CD14-positive monocyte (primary cell): ENCODE measurements at regions not wholly inside any gene's neighbourhood (a gene's known extent, or its start where the extent isn't known, plus 50 kb on each side); places are given as distances from the start of the nearest gene placed in this dataset.

Experiments used
- DNase-seq, 3 donors: peaks; one replicate each; pipeline ENCODE4 v3.0.0-alpha.2; 2011 to 2022
- H2AFZ ChIP-seq: 2 replicates; pipeline ENCODE4 v1.6.0; 2012; ENCODE audit warnings: mild to moderate bottlenecking, low read depth, low read length, inconsistent platforms; ENCODE audit not compliant: insufficient read depth, poor library complexity, severe bottlenecking
- H3K27ac ChIP-seq, 2 donors: 1 replicate in 1 of 2; 2 replicates in 1 of 2; pipeline ENCODE4 v1.5.1; 2012 to 2013; ENCODE audit warnings: low read length in 2 of 2, control low read depth in 1 of 2, inconsistent platforms in 1 of 2, low read depth in 1 of 2, mild to moderate bottlenecking in 1 of 2
- H3K27me3 ChIP-seq, 2 donors: one replicate each; pipeline versions ENCODE4 v1.6.0 to v1.6.1; 2011 to 2013; ENCODE audit warnings: low read length in 2 of 2; ENCODE audit not compliant: control insufficient read depth in 2 of 2, insufficient read depth in 2 of 2
- H3K36me3 ChIP-seq, 2 donors: replicated peaks in 1 of 2; 1 replicate in 1 of 2; 2 replicates in 1 of 2; pipeline versions ENCODE4 v1.5.1 to v1.6.1; 2012 to 2013; ENCODE audit warnings: low read length in 2 of 2, control low read depth in 1 of 2, inconsistent platforms in 1 of 2, mild to moderate bottlenecking in 1 of 2; ENCODE audit not compliant: insufficient read depth in 2 of 2, control insufficient read depth in 1 of 2
- H3K4me1 ChIP-seq, 2 donors: 1 replicate in 1 of 2; 2 replicates in 1 of 2; pipeline versions ENCODE4 v1.5.1 to v1.6.1; 2012 to 2013; ENCODE audit warnings: low read length in 2 of 2, control low read depth in 1 of 2, inconsistent platforms in 1 of 2, mild to moderate bottlenecking in 1 of 2, moderate library complexity in 1 of 2; ENCODE audit not compliant: insufficient read depth in 2 of 2, control insufficient read depth in 1 of 2
- H3K4me2 ChIP-seq: replicated peaks from 2 replicates; pipeline ENCODE3; 2012; ENCODE audit warnings: low read length, moderate library complexity, mild to moderate bottlenecking; ENCODE audit not compliant: poor library complexity, severe bottlenecking; ENCODE audit errors: extremely low read depth
- H3K4me3 ChIP-seq, 3 experiments: fragments of 200-600 bp in 1 of 3; sonication (generic) in 1 of 3; replicated peaks in 1 of 3; 1 replicate in 2 of 3; 2 replicates in 1 of 3; pipeline ENCODE4 v1.5.1; 2011 to 2013; ENCODE audit warnings: low read length in 3 of 3, mild to moderate bottlenecking in 3 of 3, control low read depth in 2 of 3, low read depth in 2 of 3, inconsistent platforms in 1 of 3, moderate library complexity in 1 of 3
- H3K79me2 ChIP-seq: 2 replicates; pipeline ENCODE4 v1.6.0; 2012; ENCODE audit warnings: mild to moderate bottlenecking, control low read depth, inconsistent platforms, low read length, moderate library complexity; ENCODE audit not compliant: insufficient read depth
- H3K9ac ChIP-seq: 2 replicates; pipeline ENCODE4 v1.6.0; 2017; ENCODE audit warnings: low read length, mild to moderate bottlenecking; ENCODE audit not compliant: insufficient read depth, poor library complexity, severe bottlenecking
- H3K9me3 ChIP-seq, 2 donors: replicated peaks in 1 of 2; 1 replicate in 1 of 2; 2 replicates in 1 of 2; pipeline versions ENCODE4 v1.5.1 to v1.6.1; 2012 to 2013; ENCODE audit warnings: low read length in 2 of 2, control low read depth in 1 of 2; ENCODE audit not compliant: control insufficient read depth in 1 of 2, insufficient read depth in 1 of 2
- H4K20me1 ChIP-seq: 2 replicates; pipeline ENCODE4 v1.6.0; 2012; ENCODE audit warnings: mild to moderate bottlenecking, low read length, control low read depth, moderate library complexity; ENCODE audit not compliant: insufficient read depth
- H3K27ac Mint-ChIP-seq, 7 donors: one replicate each; pipeline ENCODE4 v1.8.0; 2020; ENCODE audit warnings: mild to moderate bottlenecking in 7 of 7, mixed read lengths in 7 of 7, moderate library complexity in 6 of 7, inconsistent platforms in 2 of 7
- H3K27me3 Mint-ChIP-seq, 3 donors: one replicate each; pipeline ENCODE4 v1.8.0; 2021 to 2022; ENCODE audit warnings: low read depth in 3 of 3, mild to moderate bottlenecking in 3 of 3, mixed read lengths in 3 of 3, moderate library complexity in 3 of 3, inconsistent platforms in 1 of 3
- H3K36me3 Mint-ChIP-seq, 2 donors: one replicate each; pipeline ENCODE4 v1.8.0; 2020; ENCODE audit warnings: mixed read lengths in 2 of 2, inconsistent platforms in 1 of 2, mild to moderate bottlenecking in 1 of 2
- H3K4me1 Mint-ChIP-seq: one replicate; pipeline ENCODE4 v1.8.0; 2020; ENCODE audit warnings: mild to moderate bottlenecking, mixed read lengths
- H3K4me3 Mint-ChIP-seq, 2 donors: one replicate each; pipeline ENCODE4 v1.8.0; 2020; ENCODE audit warnings: mild to moderate bottlenecking in 2 of 2, mixed read lengths in 2 of 2, moderate library complexity in 1 of 2
- H3K9me3 Mint-ChIP-seq, 7 donors: one replicate each; pipeline ENCODE4 v1.8.0; 2020 to 2022; ENCODE audit warnings: mixed read lengths in 7 of 7, mild to moderate bottlenecking in 6 of 7, moderate library complexity in 6 of 7, inconsistent platforms in 2 of 7
- CTCF ChIP-seq: fragments of 200-600 bp; IDR thresholded peaks from one replicate; pipeline ENCODE4 v1.8.0; 2022; ENCODE audit warnings: antibody characterized with exemption, mild to moderate bottlenecking
- WGBS: methylation state at CpG from one replicate; pipeline ENCODE4 v1.1.5; 2013; ENCODE audit warnings: missing lambda C conversion rate; ENCODE audit not compliant: insufficient coverage; 5-methylcytosine and 5-hydroxymethylcytosine counted together
- intact Hi-C, 2 donors: fragments of 100-400 bp; cut with micrococcal nuclease; formaldehyde crosslinking; loops; one replicate each; pipeline versions ENCODE4 v1.15.0 to v1.15.1; 2023

DNA sequence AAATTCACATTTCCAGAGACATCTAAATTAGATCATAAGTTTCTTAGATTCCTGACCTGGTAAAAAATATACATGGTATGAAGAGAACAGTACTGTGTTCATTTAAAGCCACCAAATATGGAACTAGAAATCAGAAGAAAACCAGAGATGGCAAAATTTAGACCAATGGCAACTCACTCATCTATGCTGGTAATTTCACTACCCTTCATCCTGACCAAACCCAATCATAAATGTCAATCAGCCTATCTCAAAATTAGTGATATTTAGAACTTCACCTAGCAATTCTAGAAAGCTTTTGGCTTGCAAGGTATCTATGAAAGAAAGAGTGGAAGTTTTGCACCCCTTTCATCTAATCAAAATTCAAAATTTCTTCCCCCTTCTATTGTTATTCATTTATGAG is 107.7 kb downstream of the NIBAN1 start:
- Histone ChIP-seq H2AFZ (no peak overlapping the region), H3K4me1 (peaks cover 24 to 36% of the 10 kb centered on the region in 2 donors), H3K9me3 (no peaks in the 10 kb centered on the region), H3K27ac (peak overlapping the region in 1 of 2 donors; percentile 59), H4K20me1 (no peaks in the 10 kb centered on the region), H3K79me2 (no peaks in the 10 kb centered on the region), H3K27me3 (no peaks in the 10 kb centered on the region), H3K4me3 (no peak overlapping the region), H3K9ac (no peak overlapping the region), H3K4me2 (peak overlapping the region; percentile 56), H3K36me3 (no peaks in the 10 kb centered on the region)
- Mint-ChIP-seq H3K27me3 (no peaks in the 10 kb centered on the region), H3K4me1 (peaks cover 42% of the 10 kb centered on the region), H3K4me3 (no peak overlapping the region), H3K27ac (peak overlapping the region in 6 of 7 donors; percentile 2 to 84 (median 51)), H3K36me3 (peaks cover 11 to 14% of the 10 kb centered on the region in 2 donors), H3K9me3 (no peaks in the 10 kb centered on the region)
- no peak for TF ChIP-seq CTCF
- DNase-seq: no peak
- intact Hi-C loops: no loop called here

DNA sequence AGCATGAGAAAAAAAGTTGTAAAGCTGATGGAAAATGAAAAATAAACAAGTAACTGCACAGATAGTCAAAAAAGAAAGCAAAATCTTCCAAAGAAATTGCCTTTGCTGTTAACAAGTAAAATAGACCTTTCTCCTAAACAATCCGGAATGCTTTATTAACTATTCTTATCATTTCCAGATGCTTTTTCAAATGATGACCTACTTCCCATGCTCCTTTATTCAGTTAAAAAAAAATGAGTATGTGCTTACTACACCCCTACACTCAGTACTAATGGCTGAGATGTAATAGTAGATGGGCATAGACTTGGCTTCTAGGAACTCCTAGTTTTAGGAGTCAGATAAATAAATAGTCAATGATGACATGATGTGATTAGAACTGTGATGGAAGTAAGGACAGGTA is 108.5 kb downstream of the NIBAN1 start:
- TF ChIP-seq CTCF: no peak
- no peak overlapping the region for H3K27ac Mint-ChIP-seq
- no peaks in the 10 kb centered on the region for H3K9me3 Mint-ChIP-seq
- no CpG with 5 or more reads among the region's 1 CpG for WGBS
- Histone ChIP-seq H3K36me3 (no peaks in the 10 kb centered on the region), H3K4me3 (no peak overlapping the region), H3K9ac (no peak overlapping the region), H3K9me3 (no peaks in the 10 kb centered on the region), H3K4me1 (peaks cover 24 to 36% of the 10 kb centered on the region in 2 donors), H3K27me3 (no peaks in the 10 kb centered on the region), H2AFZ (no peak overlapping the region), H3K4me2 (no peak overlapping the region), H3K27ac (no peak overlapping the region), H3K79me2 (no peaks in the 10 kb centered on the region), H4K20me1 (no peaks in the 10 kb centered on the region)
- no peak overlapping the region for H3K4me3 Mint-ChIP-seq
- H3K36me3 Mint-ChIP-seq: peaks cover 6 to 14% of the 10 kb centered on the region in 2 donors
- DNase-seq: no peak
- H3K27me3 Mint-ChIP-seq: peaks cover 0 to 2% (median 0%) of the 10 kb centered on the region in 3 donors
- intact Hi-C loops: no loop called here
- peaks cover 42% of the 10 kb centered on the region for H3K4me1 Mint-ChIP-seq
